ENCODE measurements at regions not wholly inside any gene's neighbourhood (a gene's known extent, or its start where the extent isn't known, plus 50 kb on each side); places are given as distances from the start of the nearest gene placed in this dataset.
"Not testable (repeated sequence)": the region's sequence is repeated elsewhere in the genome, so short reads cannot be mapped to it uniquely, and the experiment has no call there.

DNA sequence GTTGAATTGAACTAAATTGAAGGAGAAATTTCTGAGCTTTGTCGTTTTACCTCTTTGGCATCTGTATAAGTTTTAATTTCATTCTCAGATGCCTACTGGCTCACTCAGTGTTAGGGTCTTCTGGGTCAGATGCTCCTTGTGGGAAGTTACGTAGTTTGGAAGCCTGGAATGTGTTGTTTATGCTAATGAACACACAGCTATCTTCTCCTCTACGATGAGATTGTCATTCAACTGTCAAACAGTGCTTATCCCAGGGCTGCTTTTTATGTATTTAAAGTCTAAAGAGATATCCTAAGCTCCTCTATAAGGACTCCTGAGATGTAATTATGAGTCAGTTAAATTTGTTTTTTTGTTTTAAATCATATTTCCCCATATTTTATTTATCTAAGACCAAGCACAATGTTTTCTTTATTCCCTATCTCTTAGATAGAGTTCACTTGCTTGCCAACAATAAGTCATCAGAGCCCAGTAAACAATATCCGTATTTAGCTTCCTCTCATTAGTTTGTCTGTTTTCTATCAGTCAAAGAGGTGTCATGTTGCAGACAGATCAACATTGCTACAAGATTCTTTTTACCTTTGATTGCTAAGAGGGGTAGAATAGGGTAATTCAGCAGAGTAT, 368.0 kb upstream of the PDE3A start:
- no peaks in the 10 kb centered on the region for H3K9me3 ChIP-seq
- H3K4me3 ChIP-seq, result no peak overlapping the region
- no peaks in the 10 kb centered on the region for H3K27me3 ChIP-seq (ENCODE audit: low read depth)
- no peaks in the 10 kb centered on the region for H3K36me3 ChIP-seq (replicated peaks)
- in situ Hi-C loops (cut with MboI; ENCODE audit: low sequenced_read_pairs), result no loop called here
- H3K4me1 ChIP-seq, result no peaks in the 10 kb centered on the region
- no peak for DNase-seq (ENCODE audit: low spot score in 2 of 2)

DNA sequence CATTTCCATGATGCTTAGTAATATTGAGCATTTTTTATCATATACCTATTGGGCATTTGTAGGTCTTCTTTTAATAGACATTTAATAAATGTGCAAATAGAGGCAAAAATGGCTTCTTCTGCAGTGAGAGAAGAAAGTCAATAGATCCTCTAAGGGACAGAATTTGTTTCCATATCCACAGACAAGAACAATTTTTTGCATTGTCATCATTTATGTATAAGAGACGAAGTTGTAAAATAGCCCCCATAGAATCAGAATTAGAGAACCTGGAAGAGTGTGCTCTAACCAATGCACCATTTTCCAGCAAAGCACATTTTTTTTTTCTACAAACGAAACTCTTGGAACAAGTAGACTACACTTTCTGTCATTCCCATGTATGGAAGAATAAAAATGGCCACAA, 365.1 kb upstream of the PDE3A start:
- Histone ChIP-seq H3K9me3 (no peaks in the 10 kb centered on the region), H3K27me3 (ENCODE audit: low read depth) (no peaks in the 10 kb centered on the region), H3K36me3 (replicated peaks) (no peaks in the 10 kb centered on the region), H3K4me1 (no peaks in the 10 kb centered on the region), H3K4me3 (no peak overlapping the region)
- no peak for DNase-seq (ENCODE audit: low spot score in 2 of 2)
- in situ Hi-C loops (cut with MboI; ENCODE audit: low sequenced_read_pairs), result no loop called here

DNA sequence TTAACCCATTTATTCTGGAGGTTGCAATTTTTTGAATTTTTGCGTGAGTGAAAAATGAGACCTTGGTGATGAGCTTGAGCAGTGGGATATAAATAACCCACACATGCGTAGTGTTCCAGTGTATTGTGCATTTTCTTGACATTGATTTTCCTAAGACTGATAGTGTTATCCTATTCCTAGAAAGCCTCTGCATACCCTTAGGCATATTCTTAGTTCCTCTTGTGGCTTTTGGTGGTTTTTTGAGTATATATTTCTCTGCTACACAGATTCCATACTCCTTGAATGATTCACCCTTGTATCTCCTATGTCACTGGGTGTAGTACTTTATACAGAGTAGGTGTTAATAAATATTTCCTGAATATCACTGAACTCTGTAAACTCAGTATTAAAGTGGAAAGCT, 363.4 kb upstream of the PDE3A start:
- in situ Hi-C loops (cut with MboI; ENCODE audit: low sequenced_read_pairs), result no loop called here
- no peak for DNase-seq (ENCODE audit: low spot score in 2 of 2)

DNA sequence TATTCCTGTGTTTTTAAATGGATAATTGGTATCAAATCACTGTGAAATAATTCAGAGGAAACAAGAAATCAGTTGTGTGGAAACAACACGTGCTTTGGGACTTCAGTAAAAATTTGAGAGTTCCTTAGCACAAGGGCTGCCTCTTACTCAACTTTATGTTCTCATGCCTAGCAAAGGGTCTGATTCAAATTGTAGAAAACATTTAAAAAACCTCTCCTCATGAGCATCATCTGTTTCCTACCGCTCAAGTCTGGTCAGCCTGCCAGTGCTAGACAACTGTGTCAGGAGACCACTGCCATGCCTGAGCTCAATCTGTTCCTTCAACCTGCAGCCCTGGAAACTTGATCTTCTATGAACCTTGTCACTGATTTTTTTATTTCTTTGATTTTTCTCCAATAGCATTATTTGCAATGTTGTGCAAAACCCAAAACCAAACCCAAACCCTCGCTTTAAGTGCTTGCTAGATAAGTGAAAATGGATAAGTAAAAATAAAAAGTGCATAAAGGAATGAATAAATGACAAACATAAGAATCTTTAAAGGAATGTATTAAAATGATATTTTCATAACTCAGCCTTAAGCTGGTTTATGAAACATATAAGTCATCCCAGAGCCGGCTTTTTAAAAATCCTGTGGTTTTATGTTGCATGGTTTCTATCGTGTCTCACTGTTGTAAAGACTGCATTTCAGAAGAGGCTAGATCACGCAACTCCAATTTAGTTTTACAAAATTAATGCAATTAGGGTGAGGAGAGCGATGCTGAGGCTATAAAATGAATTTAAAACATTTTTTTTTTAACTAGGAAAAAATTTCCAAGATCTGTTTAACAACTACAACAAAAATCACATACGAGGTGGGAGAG, 361.2 kb upstream of the PDE3A start:
- H3K4me3 ChIP-seq, result no peak overlapping the region
- no peaks in the 10 kb centered on the region for H3K4me1 ChIP-seq
- no peak for DNase-seq (ENCODE audit: low spot score in 2 of 2)
- H3K9me3 ChIP-seq, result no peaks in the 10 kb centered on the region
- no peaks in the 10 kb centered on the region for H3K36me3 ChIP-seq (replicated peaks)
- H3K27me3 ChIP-seq (ENCODE audit: low read depth), result no peaks in the 10 kb centered on the region
- in situ Hi-C loops (cut with MboI; ENCODE audit: low sequenced_read_pairs), result no loop called here

More for the DNA sequence above, 363.4 kb upstream of the PDE3A start:
- Histone ChIP-seq H3K4me1 (no peaks in the 10 kb centered on the region), H3K27me3 (ENCODE audit: low read depth) (no peaks in the 10 kb centered on the region), H3K4me3 (no peak overlapping the region), H3K9me3 (no peaks in the 10 kb centered on the region), H3K36me3 (replicated peaks) (no peaks in the 10 kb centered on the region)

DNA sequence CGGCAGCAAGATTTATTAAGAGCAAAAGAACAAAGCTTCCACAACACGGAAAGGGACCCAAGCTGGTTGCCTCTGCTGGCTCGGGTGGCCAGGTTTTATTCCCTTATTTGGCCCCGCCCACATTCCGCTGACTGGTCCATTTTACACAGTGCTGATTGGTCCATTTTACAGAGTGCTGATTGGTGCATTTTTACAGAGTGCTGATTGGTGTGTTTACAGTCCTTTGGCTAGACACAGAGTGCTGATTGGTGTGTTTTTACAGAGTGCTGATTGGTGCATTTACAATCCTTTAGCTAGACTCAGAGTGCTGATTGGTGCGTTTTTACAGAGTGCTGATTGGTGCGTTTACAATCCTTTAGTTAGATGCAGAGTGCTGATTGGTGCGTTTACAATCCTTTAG, 358.4 kb upstream of the PDE3A start:
- H3K4me3 ChIP-seq; DNase-seq (ENCODE audit: low spot score in 2 of 2); H3K4me1 ChIP-seq; H3K27me3 ChIP-seq (ENCODE audit: low read depth); H3K36me3 ChIP-seq (replicated peaks); in situ Hi-C loops (cut with MboI; ENCODE audit: low sequenced_read_pairs); H3K9me3 ChIP-seq: not testable (repeated sequence)

DNA sequence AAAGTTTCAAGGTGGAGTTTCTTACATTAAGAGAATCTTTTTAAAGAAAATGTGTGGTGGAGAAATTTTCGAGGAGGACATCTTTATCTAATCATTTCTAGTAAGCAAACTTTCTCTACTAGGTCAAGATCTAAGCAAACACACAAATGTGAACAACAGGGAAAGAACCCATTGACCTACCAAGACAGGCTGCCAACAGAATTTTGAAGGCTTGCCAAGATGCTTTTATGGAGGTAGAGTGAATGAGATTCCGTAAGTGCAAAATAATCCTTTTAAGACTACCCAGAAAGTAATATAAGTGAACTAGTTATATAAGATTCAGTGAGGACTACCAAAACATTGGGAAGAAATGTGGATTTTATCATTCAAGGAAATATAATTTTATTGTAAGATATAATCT, 357.1 kb upstream of the PDE3A start:
- no peak for DNase-seq (ENCODE audit: low spot score in 2 of 2)
- Histone ChIP-seq H3K9me3 (no peaks in the 10 kb centered on the region), H3K4me1 (no peaks in the 10 kb centered on the region), H3K36me3 (replicated peaks) (no peaks in the 10 kb centered on the region), H3K4me3 (no peak overlapping the region), H3K27me3 (ENCODE audit: low read depth) (no peaks in the 10 kb centered on the region)
- in situ Hi-C loops (cut with MboI; ENCODE audit: low sequenced_read_pairs), result no loop called here

DNA sequence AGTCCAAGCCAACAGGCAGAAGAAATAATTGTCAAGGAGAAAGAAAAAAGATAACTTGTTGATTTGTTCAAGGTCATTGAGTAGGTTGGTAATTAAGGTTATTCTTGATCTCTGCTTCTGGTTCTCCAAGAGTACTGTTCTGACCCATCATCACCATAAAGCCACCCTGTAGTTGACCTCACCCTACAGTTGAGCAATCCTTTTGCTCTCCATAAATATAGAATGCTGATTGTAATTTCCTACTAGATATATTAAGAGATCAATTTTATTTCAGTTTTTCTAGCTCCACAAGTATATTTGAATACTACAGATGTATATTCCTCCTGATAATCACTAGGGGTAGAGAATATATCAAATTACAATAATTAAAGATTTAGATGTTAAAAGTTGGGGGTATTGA, 350.5 kb upstream of the PDE3A start:
- DNase-seq (ENCODE audit: low spot score in 2 of 2), result no peak
- H3K27me3 ChIP-seq (ENCODE audit: low read depth), result no peaks in the 10 kb centered on the region
- no peaks in the 10 kb centered on the region for H3K9me3 ChIP-seq
- no peaks in the 10 kb centered on the region for H3K36me3 ChIP-seq (replicated peaks)
- no peak overlapping the region for H3K4me3 ChIP-seq
- no peaks in the 10 kb centered on the region for H3K4me1 ChIP-seq
- in situ Hi-C loops (cut with MboI; ENCODE audit: low sequenced_read_pairs), result no loop called here

DNA sequence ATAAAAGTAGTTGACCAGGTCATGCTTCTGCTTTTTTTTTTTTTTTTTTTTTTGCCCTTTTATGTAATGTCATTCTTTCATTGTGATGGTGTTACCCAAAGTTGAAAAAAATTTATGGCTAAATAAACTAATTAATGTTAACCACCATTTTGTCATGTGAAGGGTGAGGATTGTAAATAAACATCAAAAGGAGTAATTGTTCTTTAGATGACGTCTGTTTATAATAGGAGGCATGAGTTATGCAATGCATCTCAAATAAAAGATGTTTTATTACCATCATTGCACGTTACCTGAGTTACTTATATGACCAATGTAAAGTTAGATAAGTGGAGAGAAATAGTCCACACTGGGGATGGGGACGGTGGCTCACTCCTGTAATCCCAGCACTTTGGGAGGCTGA, 349.9 kb upstream of the PDE3A start:
- Histone ChIP-seq H3K9me3 (no peaks in the 10 kb centered on the region), H3K27me3 (ENCODE audit: low read depth) (no peaks in the 10 kb centered on the region), H3K36me3 (replicated peaks) (no peaks in the 10 kb centered on the region), H3K4me1 (no peaks in the 10 kb centered on the region), H3K4me3 (no peak overlapping the region)
- in situ Hi-C loops (cut with MboI; ENCODE audit: low sequenced_read_pairs), result no loop called here
- no peak for DNase-seq (ENCODE audit: low spot score in 2 of 2)

DNA sequence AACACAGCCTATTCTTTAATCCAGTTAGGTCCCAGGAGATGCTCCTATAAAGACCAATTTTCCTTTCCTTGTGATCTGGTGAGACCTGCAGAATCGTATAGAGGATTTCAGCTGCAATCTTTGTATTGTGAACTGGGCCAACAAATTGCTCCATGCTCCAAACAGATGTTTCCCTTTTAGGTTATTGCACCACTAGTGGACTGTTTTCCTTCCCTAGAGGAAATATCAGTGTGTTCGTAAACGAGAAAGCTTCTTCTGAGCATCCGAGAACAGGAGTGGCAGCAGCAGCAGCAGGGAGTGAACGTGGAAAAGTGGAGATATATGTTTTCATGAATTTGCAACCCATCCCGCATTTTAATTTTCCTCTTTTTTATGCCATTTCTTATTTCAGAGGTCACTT, 344.1 kb upstream of the PDE3A start:
- Histone ChIP-seq H3K27me3 (ENCODE audit: low read depth) (no peaks in the 10 kb centered on the region), H3K9me3 (no peaks in the 10 kb centered on the region), H3K36me3 (replicated peaks) (no peaks in the 10 kb centered on the region), H3K4me1 (no peaks in the 10 kb centered on the region), H3K4me3 (no peak overlapping the region)
- in situ Hi-C loops (cut with MboI; ENCODE audit: low sequenced_read_pairs), result no loop called here
- DNase-seq (ENCODE audit: low spot score in 2 of 2), result no peak

DNA sequence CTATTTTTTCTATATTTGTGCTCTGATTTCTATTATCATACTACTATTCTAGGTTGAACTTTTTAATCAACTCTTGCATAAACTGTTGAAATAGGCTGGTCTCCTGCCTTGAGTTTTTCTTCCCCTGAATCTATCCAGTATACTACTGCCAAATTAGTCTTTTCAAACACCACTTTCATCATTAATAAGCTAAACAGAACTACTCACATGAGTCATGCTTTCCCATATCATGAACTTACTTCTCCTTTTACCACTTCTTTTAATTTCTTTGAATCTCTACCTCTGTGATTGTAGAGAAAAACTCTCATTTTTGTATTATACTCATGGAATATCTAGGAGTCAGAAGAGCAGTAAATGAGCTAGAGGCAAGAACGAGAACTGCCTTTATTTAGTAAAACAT, 340.3 kb upstream of the PDE3A start:
- no peak overlapping the region for H3K4me3 ChIP-seq
- DNase-seq (ENCODE audit: low spot score in 2 of 2), result no peak
- H3K4me1 ChIP-seq, result no peaks in the 10 kb centered on the region
- no peaks in the 10 kb centered on the region for H3K9me3 ChIP-seq
- H3K27me3 ChIP-seq (ENCODE audit: low read depth), result no peaks in the 10 kb centered on the region
- H3K36me3 ChIP-seq (replicated peaks), result no peaks in the 10 kb centered on the region
- in situ Hi-C loops (cut with MboI; ENCODE audit: low sequenced_read_pairs), result no loop called here

DNA sequence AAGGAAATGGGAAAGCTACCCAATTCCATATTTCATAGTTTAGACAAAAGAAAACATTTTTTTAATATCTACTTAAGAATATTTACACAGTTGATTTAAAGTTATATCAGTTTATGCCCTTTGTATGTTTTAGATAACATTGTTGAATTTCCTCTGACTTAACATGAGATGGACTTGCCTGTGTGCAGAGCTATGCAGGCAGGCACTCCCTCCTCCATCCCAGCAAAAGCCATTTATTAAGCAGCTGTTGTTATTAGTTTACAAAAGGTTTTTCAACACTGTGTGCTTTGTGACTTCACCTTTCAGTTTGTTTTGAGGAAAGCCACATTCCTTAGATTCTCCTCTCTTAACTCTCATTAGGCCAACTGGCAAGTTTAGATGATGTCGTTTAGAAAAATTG, 337.5 kb upstream of the PDE3A start:
- Histone ChIP-seq H3K36me3 (replicated peaks) (no peaks in the 10 kb centered on the region), H3K4me1 (no peaks in the 10 kb centered on the region), H3K27me3 (ENCODE audit: low read depth) (0 out of 2 replicates have a peak, but pooled peaks cover 3% of the 10 kb centered on the region), H3K9me3 (no peaks in the 10 kb centered on the region), H3K4me3 (no peak overlapping the region)
- no peak for DNase-seq (ENCODE audit: low spot score in 2 of 2)
- in situ Hi-C loops (cut with MboI; ENCODE audit: low sequenced_read_pairs), result no loop called here

DNA sequence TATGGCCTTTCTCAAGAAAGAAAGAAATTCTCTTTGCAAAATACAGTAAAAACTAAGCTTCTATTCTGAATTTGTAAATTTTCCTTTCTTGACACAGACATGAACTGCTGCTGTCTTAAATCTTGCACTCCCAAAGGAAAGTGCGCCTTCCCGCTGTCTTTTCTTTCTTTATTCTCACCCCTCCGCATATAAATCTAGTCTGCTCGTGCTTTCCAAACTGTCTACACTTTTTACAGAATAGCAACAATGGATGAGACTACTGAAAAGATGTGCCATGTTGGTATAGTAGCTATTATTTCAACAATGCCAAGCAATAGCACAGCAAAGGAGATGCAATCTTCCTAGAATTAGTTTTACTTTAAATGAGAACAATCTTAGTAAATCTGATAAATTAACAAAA, 328.8 kb upstream of the PDE3A start:
- H3K4me3 ChIP-seq, result no peak overlapping the region
- no peaks in the 10 kb centered on the region for H3K4me1 ChIP-seq
- in situ Hi-C loops (cut with MboI; ENCODE audit: low sequenced_read_pairs), result no loop called here
- H3K27me3 ChIP-seq (ENCODE audit: low read depth), result peaks cover 9% of the 10 kb centered on the region; the same call in 1 of the 2 replicates
- no peaks in the 10 kb centered on the region for H3K9me3 ChIP-seq
- DNase-seq (ENCODE audit: low spot score in 2 of 2), result no peak
- H3K36me3 ChIP-seq (replicated peaks), result no peaks in the 10 kb centered on the region; the same call in 1 of the 2 replicates

DNA sequence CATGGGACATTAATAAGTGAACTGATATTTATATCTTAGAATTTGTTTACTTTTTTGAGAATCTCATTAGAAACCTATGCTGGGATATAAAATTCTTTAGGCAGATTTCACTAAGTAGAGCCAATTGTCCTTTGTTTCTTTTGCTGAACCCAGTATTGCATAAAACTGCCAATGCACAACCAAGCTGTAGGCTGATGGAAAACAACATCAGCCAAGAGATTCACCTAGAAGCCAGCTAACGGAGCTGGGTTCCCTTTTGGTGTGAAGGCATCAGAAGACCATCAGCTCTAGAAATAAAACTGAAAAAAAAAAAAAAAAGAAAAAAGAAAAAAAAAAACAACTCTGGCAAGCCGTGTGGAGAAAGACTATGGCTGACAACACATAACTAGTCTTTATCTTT, 328.2 kb upstream of the PDE3A start:
- in situ Hi-C loops (cut with MboI; ENCODE audit: low sequenced_read_pairs), result no loop called here
- no peaks in the 10 kb centered on the region for H3K4me1 ChIP-seq
- no peak for DNase-seq (ENCODE audit: low spot score in 2 of 2)
- peaks cover 9% of the 10 kb centered on the region; the same call in 1 of the 2 replicates for H3K27me3 ChIP-seq (ENCODE audit: low read depth)
- H3K36me3 ChIP-seq (replicated peaks), result no peaks in the 10 kb centered on the region; the same call in 1 of the 2 replicates
- no peaks in the 10 kb centered on the region for H3K9me3 ChIP-seq
- H3K4me3 ChIP-seq, result no peak overlapping the region

DNA sequence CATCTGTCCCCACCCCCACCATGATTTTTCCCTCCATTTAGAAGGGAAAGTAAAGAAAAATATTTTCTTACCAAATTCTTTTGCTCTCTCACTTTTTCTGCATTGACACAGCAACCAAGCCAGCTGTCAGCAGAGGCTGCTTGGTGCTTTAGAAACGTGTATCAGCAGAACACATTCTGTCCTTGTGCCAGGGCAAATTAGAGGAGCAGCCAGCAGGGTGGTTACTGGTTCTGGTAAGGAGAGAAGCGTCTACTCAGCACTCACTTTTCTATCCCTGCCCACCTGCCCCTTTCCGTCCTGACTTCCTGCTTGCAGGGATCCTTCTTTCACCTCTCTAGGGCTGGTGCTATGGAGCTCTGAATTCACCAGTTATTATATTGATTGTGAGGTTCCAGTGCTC, 327.5 kb upstream of the PDE3A start:
- Histone ChIP-seq H3K9me3 (no peaks in the 10 kb centered on the region), H3K4me1 (no peaks in the 10 kb centered on the region), H3K27me3 (ENCODE audit: low read depth) (peaks cover 9% of the 10 kb centered on the region; the same call in 1 of the 2 replicates), H3K36me3 (replicated peaks) (no peaks in the 10 kb centered on the region; the same call in 1 of the 2 replicates), H3K4me3 (no peak overlapping the region)
- in situ Hi-C loops (cut with MboI; ENCODE audit: low sequenced_read_pairs), result no loop called here
- DNase-seq (ENCODE audit: low spot score in 2 of 2), result no peak

All from HAP-1 (cell line).